Mesothelial cell of epicardium (in vitro differentiated cells): ENCODE measurements at regions not wholly inside any gene's neighbourhood (a gene's known extent, or its start where the extent isn't known, plus 50 kb on each side); places are given as distances from the start of the nearest gene placed in this dataset.
"Not testable (repeated sequence)": the region's sequence is repeated elsewhere in the genome, so short reads cannot be mapped to it uniquely, and the experiment has no call there.

ENCODE experiments used
- DNase-seq, 2 experiments: peaks; one replicate each; pipeline ENCODE4 v3.0.0; 2021; ENCODE audit warnings: low spot score in 2 of 2; ENCODE audit not compliant: unreplicated experiment in 2 of 2
- H3K27ac Mint-ChIP-seq: 2 replicates; pipeline ENCODE4 v1.8.0; 2021; ENCODE audit warnings: mixed read lengths
- H3K27me3 Mint-ChIP-seq: 2 replicates; pipeline ENCODE4 v1.8.0; 2021; ENCODE audit warnings: low read depth, mixed read lengths
- H3K36me3 Mint-ChIP-seq: 2 replicates; pipeline ENCODE4 v1.8.0; 2021; ENCODE audit warnings: mixed read lengths
- H3K4me1 Mint-ChIP-seq: 2 replicates; pipeline ENCODE4 v1.8.0; 2021; ENCODE audit warnings: mixed read lengths
- H3K4me3 Mint-ChIP-seq: 2 replicates; pipeline ENCODE4 v1.8.0; 2021; ENCODE audit warnings: mild to moderate bottlenecking, moderate library complexity, mixed read lengths
- H3K9me3 Mint-ChIP-seq: 2 replicates; pipeline ENCODE4 v1.8.0; 2021; ENCODE audit warnings: mixed read lengths
- TF ChIP-seq, protein P1 (sequence below): fragments of 200-600 bp; sonication (generic); IDR thresholded peaks from one replicate; pipeline ENCODE4 v1.5.0; 2021; ENCODE audit warnings: antibody characterized with exemption; ENCODE audit not compliant: unreplicated experiment

DNA sequence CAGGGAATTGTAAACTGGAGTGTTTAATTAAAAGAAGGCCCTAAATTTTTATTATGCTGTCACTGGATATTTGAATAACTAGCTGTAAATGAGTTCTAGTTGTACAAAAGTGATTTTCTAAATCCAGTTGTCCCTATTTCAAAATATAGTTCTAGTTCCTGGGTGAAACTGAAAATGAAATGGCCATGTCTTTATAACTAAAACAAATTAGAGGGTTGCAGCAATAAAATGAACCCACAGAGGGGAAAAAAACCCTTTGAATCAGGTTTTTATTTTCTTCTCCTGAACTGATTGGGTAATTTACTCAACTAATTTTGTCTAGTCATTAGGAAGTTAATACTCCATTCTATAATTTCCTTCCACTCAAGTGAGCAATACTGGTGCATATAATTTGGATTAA lies 55.6 kb upstream of the MAP4K3 start:
- no peaks in the 10 kb centered on the region for H3K9me3 Mint-ChIP-seq
- no peak overlapping the region for H3K4me3 Mint-ChIP-seq
- H3K27ac Mint-ChIP-seq = no peak overlapping the region
- no peaks in the 10 kb centered on the region for H3K36me3 Mint-ChIP-seq
- TF ChIP-seq, protein P1, sequence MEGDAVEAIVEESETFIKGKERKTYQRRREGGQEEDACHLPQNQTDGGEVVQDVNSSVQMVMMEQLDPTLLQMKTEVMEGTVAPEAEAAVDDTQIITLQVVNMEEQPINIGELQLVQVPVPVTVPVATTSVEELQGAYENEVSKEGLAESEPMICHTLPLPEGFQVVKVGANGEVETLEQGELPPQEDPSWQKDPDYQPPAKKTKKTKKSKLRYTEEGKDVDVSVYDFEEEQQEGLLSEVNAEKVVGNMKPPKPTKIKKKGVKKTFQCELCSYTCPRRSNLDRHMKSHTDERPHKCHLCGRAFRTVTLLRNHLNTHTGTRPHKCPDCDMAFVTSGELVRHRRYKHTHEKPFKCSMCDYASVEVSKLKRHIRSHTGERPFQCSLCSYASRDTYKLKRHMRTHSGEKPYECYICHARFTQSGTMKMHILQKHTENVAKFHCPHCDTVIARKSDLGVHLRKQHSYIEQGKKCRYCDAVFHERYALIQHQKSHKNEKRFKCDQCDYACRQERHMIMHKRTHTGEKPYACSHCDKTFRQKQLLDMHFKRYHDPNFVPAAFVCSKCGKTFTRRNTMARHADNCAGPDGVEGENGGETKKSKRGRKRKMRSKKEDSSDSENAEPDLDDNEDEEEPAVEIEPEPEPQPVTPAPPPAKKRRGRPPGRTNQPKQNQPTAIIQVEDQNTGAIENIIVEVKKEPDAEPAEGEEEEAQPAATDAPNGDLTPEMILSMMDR = no peak
- H3K27me3 Mint-ChIP-seq = no peaks in the 10 kb centered on the region
- H3K4me1 Mint-ChIP-seq = peaks cover 37% of the 10 kb centered on the region
- DNase-seq = no peak

DNA sequence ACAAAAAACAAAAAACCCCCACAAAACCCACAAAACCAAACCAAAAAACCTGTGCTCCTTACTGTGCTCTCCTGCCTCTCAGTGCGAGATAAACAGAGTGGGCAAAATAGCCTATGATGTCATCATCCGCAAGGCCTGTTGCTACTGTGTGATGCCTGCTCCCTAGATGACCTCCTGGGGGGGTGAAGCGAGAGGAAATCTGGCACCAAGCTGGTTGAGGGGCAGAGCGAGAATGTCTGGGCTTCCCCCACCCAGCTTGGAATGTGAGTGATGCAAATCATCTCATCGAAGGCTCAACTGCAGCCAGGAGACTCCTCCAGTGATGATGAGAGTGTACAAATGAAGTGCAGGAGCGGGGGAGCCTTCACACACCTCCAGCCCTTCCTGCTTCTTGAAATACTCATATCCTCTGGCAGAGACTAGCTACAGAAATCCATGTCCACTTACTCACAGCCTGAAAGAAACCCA lies 57.7 kb upstream of the MAP4K3 start:
- H3K4me3 Mint-ChIP-seq = no peak overlapping the region
- TF ChIP-seq, protein P1 = no peak
- peaks cover 46% of the 10 kb centered on the region for H3K4me1 Mint-ChIP-seq
- no peaks in the 10 kb centered on the region for H3K36me3 Mint-ChIP-seq
- DNase-seq = peak; percentile 21 to 45
- peak overlapping the region; percentile 80 for H3K27ac Mint-ChIP-seq
- H3K27me3 Mint-ChIP-seq = no peaks in the 10 kb centered on the region
- H3K9me3 Mint-ChIP-seq = no peaks in the 10 kb centered on the region

GRCh38 chr2:39497082-39497801 lies 60.2 kb upstream of the MAP4K3 start:
- Mint-ChIP-seq H3K27ac (peak overlapping the region; percentile 64), H3K9me3 (no peaks in the 10 kb centered on the region), H3K36me3 (no peaks in the 10 kb centered on the region), H3K27me3 (no peaks in the 10 kb centered on the region), H3K4me1 (peaks cover 52% of the 10 kb centered on the region), H3K4me3 (no peak overlapping the region)
- TF ChIP-seq, protein P1 = no peak
- DNase-seq = no peak

DNA sequence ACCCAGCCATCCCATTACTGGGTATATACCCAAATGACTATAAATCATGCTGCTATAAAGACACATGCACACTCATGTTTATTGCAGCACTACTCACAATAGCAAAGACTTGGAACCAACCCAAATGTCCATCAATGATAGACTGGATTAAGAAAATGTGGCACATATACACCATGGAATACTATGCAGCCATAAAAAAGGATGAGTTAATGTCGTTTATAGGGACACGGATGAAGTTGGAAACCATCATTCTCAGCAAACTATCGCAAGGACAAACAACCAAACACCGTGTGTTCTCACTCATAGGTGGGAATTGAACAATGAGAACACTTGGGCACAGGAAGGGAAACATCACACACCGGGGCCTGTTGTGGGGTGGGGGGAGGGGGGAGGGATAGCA lies 61.1 kb upstream of the MAP4K3 start:
- DNase-seq, H3K4me3 Mint-ChIP-seq, H3K36me3 Mint-ChIP-seq, H3K27me3 Mint-ChIP-seq, H3K27ac Mint-ChIP-seq, H3K9me3 Mint-ChIP-seq: not testable (repeated sequence)
- peaks cover 51% of the 10 kb centered on the region for H3K4me1 Mint-ChIP-seq

DNA sequence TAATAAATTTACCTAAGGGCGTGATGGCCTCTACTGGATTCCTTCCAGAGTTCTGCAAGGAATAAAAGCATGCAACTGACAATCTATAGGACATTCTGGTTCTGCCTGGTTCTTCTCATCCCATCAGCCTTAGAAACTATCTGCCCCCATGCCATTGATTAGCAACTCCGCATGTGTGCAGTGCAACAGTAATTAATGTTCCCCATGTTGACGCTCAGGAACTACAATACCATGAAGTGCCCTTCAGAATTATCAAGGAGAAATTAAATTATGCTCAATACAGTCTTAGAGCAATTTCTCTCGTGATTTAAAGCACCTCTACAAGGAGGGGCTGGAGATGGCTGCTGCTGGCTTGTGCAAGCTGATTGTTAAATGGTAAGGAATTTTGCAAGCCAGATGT lies 61.7 kb upstream of the MAP4K3 start:
- no peaks in the 10 kb centered on the region for H3K36me3 Mint-ChIP-seq
- DNase-seq = no peak
- no peaks in the 10 kb centered on the region for H3K9me3 Mint-ChIP-seq
- no peak overlapping the region for H3K27ac Mint-ChIP-seq
- H3K4me1 Mint-ChIP-seq = peaks cover 51% of the 10 kb centered on the region
- TF ChIP-seq, protein P1 = no peak
- H3K27me3 Mint-ChIP-seq = no peaks in the 10 kb centered on the region
- H3K4me3 Mint-ChIP-seq = no peak overlapping the region

- Mint-ChIP-seq H3K27me3 (no peaks in the 10 kb centered on the region), H3K4me3 (no peak overlapping the region), H3K27ac (no peak overlapping the region), H3K36me3 (no peaks in the 10 kb centered on the region), H3K9me3 (no peaks in the 10 kb centered on the region), H3K4me1 (peaks cover 55% of the 10 kb centered on the region)
- TF ChIP-seq, protein P1 = no peak
- no peak for DNase-seq
Measured at GRCh38 chr2:39499336-39499735, 62.3 kb upstream of the MAP4K3 start.
